ENCODE measurements at regions not wholly inside any gene's neighbourhood (a gene's known extent, or its start where the extent isn't known, plus 50 kb on each side); places are given as distances from the start of the nearest gene placed in this dataset.
"Not testable (repeated sequence)": the region's sequence is repeated elsewhere in the genome, so short reads cannot be mapped to it uniquely, and the experiment has no call there.

DNA sequence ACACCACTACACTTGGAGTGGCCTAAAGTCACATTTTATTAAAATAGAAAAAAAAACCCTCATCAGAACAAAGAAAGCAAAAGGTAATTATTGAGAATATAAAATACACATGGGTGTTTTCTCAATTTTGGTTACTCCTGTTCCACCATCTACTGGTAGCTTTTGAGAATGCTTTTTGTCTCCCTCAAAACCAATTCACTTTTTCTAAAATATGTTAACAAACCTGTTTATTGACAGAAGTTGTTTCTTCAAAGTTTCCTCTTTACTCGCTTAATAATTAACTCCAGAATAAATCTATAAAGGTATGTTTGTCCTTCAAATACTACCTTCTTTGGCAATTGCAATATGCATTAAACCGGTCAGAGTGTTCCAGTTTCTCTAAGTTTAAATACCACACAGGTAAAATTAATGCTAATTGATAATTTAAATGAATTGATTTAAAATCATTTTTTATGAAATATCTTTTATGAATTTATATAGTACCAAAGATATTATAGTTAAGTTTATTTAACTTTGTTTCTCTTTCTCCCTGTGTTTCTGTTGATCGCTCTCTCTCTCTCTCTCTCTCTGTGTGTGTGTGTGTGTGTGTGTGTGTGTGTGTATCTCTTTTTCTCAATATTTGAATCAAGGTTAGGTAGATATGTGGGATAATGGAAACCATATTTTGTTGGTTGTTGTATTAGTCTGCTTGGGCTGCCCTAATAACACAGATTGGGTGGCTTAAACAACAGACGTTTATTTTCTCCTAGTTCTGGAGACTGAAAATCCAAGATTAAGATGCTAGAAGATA is 487.4 kb downstream of the PRDM9 start:
- Histone ChIP-seq H3K4me1 (ENCODE audit: control insufficient read depth, extremely low read depth, insufficient read depth, low read length) (no peaks in the 10 kb centered on the region), H3K36me3 (ENCODE audit: control insufficient read depth, insufficient read depth, low read length) (no peaks in the 10 kb centered on the region), H3K9me3 (ENCODE audit: control insufficient read depth, insufficient read depth, low read depth, low read length) (no peaks in the 10 kb centered on the region), H3K9ac (ENCODE audit: insufficient read depth, low read length) (no peak overlapping the region), H3K27ac (ENCODE audit: insufficient read depth, low read length) (no peak overlapping the region), H2AFZ (ENCODE audit: low read length) (no peak overlapping the region), H3K79me2 (ENCODE audit: control insufficient read depth, insufficient read depth, low read length) (no peaks in the 10 kb centered on the region), H4K20me1 (ENCODE audit: control insufficient read depth, extremely low read depth, insufficient read depth, low read length) (no peaks in the 10 kb centered on the region), H3K4me2 (ENCODE audit: extremely low read depth, insufficient read depth, low read length) (no peak overlapping the region), H3K27me3 (ENCODE audit: control insufficient read depth, insufficient read depth, low read length) (no peaks in the 10 kb centered on the region), H3K4me3 (replicated peaks in 1 of 4; ENCODE audit: control extremely low read depth in 1 of 4, insufficient read depth in 1 of 4, low read depth in 3 of 4, low read length in 4 of 4) (no peak overlapping the region)
- TF ChIP-seq EZH2 (IDR thresholded peaks at IDR 0.05; ENCODE audit: low read length, missing control alignments): no peak
- TF ChIP-seq, protein P1, sequence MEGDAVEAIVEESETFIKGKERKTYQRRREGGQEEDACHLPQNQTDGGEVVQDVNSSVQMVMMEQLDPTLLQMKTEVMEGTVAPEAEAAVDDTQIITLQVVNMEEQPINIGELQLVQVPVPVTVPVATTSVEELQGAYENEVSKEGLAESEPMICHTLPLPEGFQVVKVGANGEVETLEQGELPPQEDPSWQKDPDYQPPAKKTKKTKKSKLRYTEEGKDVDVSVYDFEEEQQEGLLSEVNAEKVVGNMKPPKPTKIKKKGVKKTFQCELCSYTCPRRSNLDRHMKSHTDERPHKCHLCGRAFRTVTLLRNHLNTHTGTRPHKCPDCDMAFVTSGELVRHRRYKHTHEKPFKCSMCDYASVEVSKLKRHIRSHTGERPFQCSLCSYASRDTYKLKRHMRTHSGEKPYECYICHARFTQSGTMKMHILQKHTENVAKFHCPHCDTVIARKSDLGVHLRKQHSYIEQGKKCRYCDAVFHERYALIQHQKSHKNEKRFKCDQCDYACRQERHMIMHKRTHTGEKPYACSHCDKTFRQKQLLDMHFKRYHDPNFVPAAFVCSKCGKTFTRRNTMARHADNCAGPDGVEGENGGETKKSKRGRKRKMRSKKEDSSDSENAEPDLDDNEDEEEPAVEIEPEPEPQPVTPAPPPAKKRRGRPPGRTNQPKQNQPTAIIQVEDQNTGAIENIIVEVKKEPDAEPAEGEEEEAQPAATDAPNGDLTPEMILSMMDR (conservative IDR thresholded peaks at IDR 0.05 in 1 of 2, IDR thresholded peaks at IDR 0.05 in 1 of 2; ENCODE audit: low read depth in 1 of 2, low read length in 2 of 2): no peak
- DNase-seq (ENCODE audit: low read depth in 2 of 2): no peak

- Histone ChIP-seq H3K27me3 (ENCODE audit: control insufficient read depth, insufficient read depth, low read length) (no peaks in the 10 kb centered on the region), H3K4me1 (ENCODE audit: control insufficient read depth, extremely low read depth, insufficient read depth, low read length) (no peaks in the 10 kb centered on the region), H3K36me3 (ENCODE audit: control insufficient read depth, insufficient read depth, low read length) (no peaks in the 10 kb centered on the region), H3K4me3 (replicated peaks in 1 of 4; ENCODE audit: control extremely low read depth in 1 of 4, insufficient read depth in 1 of 4, low read depth in 3 of 4, low read length in 4 of 4) (no peak overlapping the region), H3K79me2 (ENCODE audit: control insufficient read depth, insufficient read depth, low read length) (no peaks in the 10 kb centered on the region), H3K27ac (ENCODE audit: insufficient read depth, low read length) (no peak overlapping the region), H4K20me1 (ENCODE audit: control insufficient read depth, extremely low read depth, insufficient read depth, low read length) (no peaks in the 10 kb centered on the region), H3K9ac (ENCODE audit: insufficient read depth, low read length) (no peak overlapping the region), H3K4me2 (ENCODE audit: extremely low read depth, insufficient read depth, low read length) (no peak overlapping the region), H2AFZ (ENCODE audit: low read length) (no peak overlapping the region), H3K9me3 (ENCODE audit: control insufficient read depth, insufficient read depth, low read depth, low read length) (no peaks in the 10 kb centered on the region)
- no peak for DNase-seq (ENCODE audit: low read depth in 2 of 2)
- TF ChIP-seq EZH2 (IDR thresholded peaks at IDR 0.05; ENCODE audit: low read length, missing control alignments): no peak
- TF ChIP-seq, protein P1 (conservative IDR thresholded peaks at IDR 0.05 in 1 of 2, IDR thresholded peaks at IDR 0.05 in 1 of 2; ENCODE audit: low read depth in 1 of 2, low read length in 2 of 2): no peak
Measured at GRCh38 chr5:23996525-23996924, 489.1 kb downstream of the PRDM9 start.

DNA sequence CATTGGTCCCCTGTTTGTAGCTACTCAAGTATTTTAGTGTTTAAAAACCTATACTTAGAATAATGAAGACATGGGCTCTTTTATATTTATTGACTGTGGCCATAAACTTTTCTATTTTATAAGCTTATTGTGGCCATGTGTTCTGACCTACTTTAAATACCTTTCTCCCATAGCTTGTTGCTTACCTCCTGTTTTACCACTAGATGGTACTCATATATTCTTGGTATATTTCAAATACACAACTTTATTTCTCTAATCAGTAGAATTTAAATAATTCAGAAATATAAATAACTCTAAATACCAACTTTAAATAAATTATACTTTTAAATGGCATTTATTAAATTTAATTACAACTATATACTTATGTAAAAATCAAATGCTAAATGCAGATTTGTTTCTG is 498.0 kb downstream of the PRDM9 start:
- no peak overlapping the region for H3K4me2 ChIP-seq (ENCODE audit: extremely low read depth, insufficient read depth, low read length)
- H3K4me3 ChIP-seq (replicated peaks in 1 of 4; ENCODE audit: control extremely low read depth in 1 of 4, insufficient read depth in 1 of 4, low read depth in 3 of 4, low read length in 4 of 4): no peak overlapping the region
- H3K36me3 ChIP-seq (ENCODE audit: control insufficient read depth, insufficient read depth, low read length): no peaks in the 10 kb centered on the region
- H3K27ac ChIP-seq (ENCODE audit: insufficient read depth, low read length): no peak overlapping the region
- no peak for TF ChIP-seq EZH2 (IDR thresholded peaks at IDR 0.05; ENCODE audit: low read length, missing control alignments)
- TF ChIP-seq, protein P1 (conservative IDR thresholded peaks at IDR 0.05 in 1 of 2, IDR thresholded peaks at IDR 0.05 in 1 of 2; ENCODE audit: low read depth in 1 of 2, low read length in 2 of 2): no peak
- no peaks in the 10 kb centered on the region for H3K4me1 ChIP-seq (ENCODE audit: control insufficient read depth, extremely low read depth, insufficient read depth, low read length)
- H4K20me1 ChIP-seq (ENCODE audit: control insufficient read depth, extremely low read depth, insufficient read depth, low read length): no peaks in the 10 kb centered on the region
- H3K9ac ChIP-seq (ENCODE audit: insufficient read depth, low read length): no peak overlapping the region
- no peak overlapping the region for H2AFZ ChIP-seq (ENCODE audit: low read length)
- DNase-seq (ENCODE audit: low read depth in 2 of 2): no peak
- no peaks in the 10 kb centered on the region for H3K27me3 ChIP-seq (ENCODE audit: control insufficient read depth, insufficient read depth, low read length)
- H3K79me2 ChIP-seq (ENCODE audit: control insufficient read depth, insufficient read depth, low read length): no peaks in the 10 kb centered on the region
- H3K9me3 ChIP-seq (ENCODE audit: control insufficient read depth, insufficient read depth, low read depth, low read length): no peaks in the 10 kb centered on the region

GRCh38 chr5:24017710-24018109 is 510.3 kb downstream of the PRDM9 start:
- H3K9ac ChIP-seq (ENCODE audit: insufficient read depth, low read length); DNase-seq (ENCODE audit: low read depth in 2 of 2); H3K4me2 ChIP-seq (ENCODE audit: extremely low read depth, insufficient read depth, low read length); H3K9me3 ChIP-seq (ENCODE audit: control insufficient read depth, insufficient read depth, low read depth, low read length); H3K4me3 ChIP-seq (replicated peaks in 1 of 4; ENCODE audit: control extremely low read depth in 1 of 4, insufficient read depth in 1 of 4, low read depth in 3 of 4, low read length in 4 of 4); H2AFZ ChIP-seq (ENCODE audit: low read length); H3K79me2 ChIP-seq (ENCODE audit: control insufficient read depth, insufficient read depth, low read length); H3K27ac ChIP-seq (ENCODE audit: insufficient read depth, low read length); H3K36me3 ChIP-seq (ENCODE audit: control insufficient read depth, insufficient read depth, low read length); H3K4me1 ChIP-seq (ENCODE audit: control insufficient read depth, extremely low read depth, insufficient read depth, low read length); H3K27me3 ChIP-seq (ENCODE audit: control insufficient read depth, insufficient read depth, low read length); H4K20me1 ChIP-seq (ENCODE audit: control insufficient read depth, extremely low read depth, insufficient read depth, low read length): not testable (repeated sequence)

Measured in fibroblast of lung (primary cell).